Cardiac muscle cell (in vitro differentiated cells and primary cell): ENCODE measurements at regions not wholly inside any gene's neighbourhood (a gene's known extent, or its start where the extent isn't known, plus 50 kb on each side); places are given as distances from the start of the nearest gene placed in this dataset.

Experiments used
- DNase-seq, 2 donors: peaks; one replicate each; pipeline versions ENCODE4 v3.0.0 to v3.0.0-alpha.2; 2010 to 2017; ENCODE audit warnings: low read depth in 1 of 2, low spot score in 1 of 2
- H3K27ac ChIP-seq: fragments of 200-600 bp; sonication (generic); 2 replicates; pipeline ENCODE4 v1.5.1; 2016
- H3K27me3 ChIP-seq: fragments of 200-600 bp; sonication (generic); 2 replicates; pipeline ENCODE4 v1.6.0; 2016; ENCODE audit warnings: control low read depth
- H3K36me3 ChIP-seq: fragments of 200-600 bp; sonication (generic); 2 replicates; pipeline ENCODE4 v1.5.1; 2016; ENCODE audit warnings: control low read depth
- H3K4me1 ChIP-seq: fragments of 200-600 bp; sonication (generic); 2 replicates; pipeline ENCODE4 v1.8.1; 2017; ENCODE audit warnings: low read depth, mild to moderate bottlenecking, mixed run types
- H3K4me3 ChIP-seq: fragments of 200-600 bp; sonication (generic); 2 replicates; pipeline ENCODE4 v1.5.1; 2016; ENCODE audit warnings: mild to moderate bottlenecking
- H3K9me3 ChIP-seq: fragments of 200-600 bp; sonication (generic); 2 replicates; pipeline ENCODE4 v1.5.1; 2017; ENCODE audit warnings: low read depth, mild to moderate bottlenecking, control low read depth
- CTCF ChIP-seq: IDR thresholded peaks from 2 replicates; pipeline ENCODE4 v1.5.1; 2012; ENCODE audit warnings: low read depth, mild to moderate bottlenecking, low read length

DNA sequence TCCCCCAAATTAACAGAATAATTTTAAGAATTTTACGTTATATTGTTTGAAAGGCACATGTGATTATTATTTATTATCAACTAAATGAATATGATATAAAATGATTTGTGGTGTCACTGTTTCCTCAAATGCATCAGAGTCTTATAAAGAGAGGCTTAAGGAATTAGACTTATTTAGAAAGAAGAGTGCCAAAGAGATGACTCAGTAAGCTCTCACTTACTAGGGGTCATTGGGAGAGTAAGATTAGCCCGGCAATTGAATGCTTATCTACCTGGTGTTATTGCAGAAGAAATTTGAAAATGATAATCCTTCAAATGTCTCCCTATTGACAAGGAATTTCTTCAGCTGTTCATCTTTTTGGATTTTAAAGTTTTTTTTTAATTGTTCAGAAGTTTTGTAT, 408.7 kb downstream of the OXSM start:
- no peak for DNase-seq
- no peaks in the 10 kb centered on the region for H3K9me3 ChIP-seq
- no peak overlapping the region for H3K4me3 ChIP-seq
- H3K36me3 ChIP-seq = no peaks in the 10 kb centered on the region
- no peak for TF ChIP-seq CTCF
- H3K27me3 ChIP-seq = no peaks in the 10 kb centered on the region
- no peaks in the 10 kb centered on the region for H3K4me1 ChIP-seq
- no peak overlapping the region for H3K27ac ChIP-seq

GRCh38 chr3:26202169-26202568, 412.3 kb downstream of the OXSM start:
- no peak for TF ChIP-seq CTCF
- Histone ChIP-seq H3K27me3 (no peaks in the 10 kb centered on the region), H3K9me3 (no peaks in the 10 kb centered on the region), H3K4me3 (no peak overlapping the region), H3K27ac (no peak overlapping the region), H3K4me1 (no peaks in the 10 kb centered on the region), H3K36me3 (no peaks in the 10 kb centered on the region)
- no peak for DNase-seq

- Histone ChIP-seq H3K4me3 (no peak overlapping the region), H3K9me3 (no peaks in the 10 kb centered on the region), H3K4me1 (no peaks in the 10 kb centered on the region), H3K27ac (no peak overlapping the region), H3K27me3 (no peaks in the 10 kb centered on the region), H3K36me3 (no peaks in the 10 kb centered on the region)
- DNase-seq = no peak
- no peak for TF ChIP-seq CTCF
These were observed 415.6 kb downstream of the OXSM start for GRCh38 chr3:26205475-26205874.

- Histone ChIP-seq H3K4me3 (no peak overlapping the region), H3K4me1 (no peaks in the 10 kb centered on the region), H3K36me3 (no peaks in the 10 kb centered on the region), H3K27me3 (no peaks in the 10 kb centered on the region), H3K9me3 (no peaks in the 10 kb centered on the region), H3K27ac (no peak overlapping the region)
- TF ChIP-seq CTCF = no peak
- DNase-seq = no peak
These were observed 414.4 kb upstream of the LRRC3B start for GRCh38 chr3:26208201-26208600.

DNA sequence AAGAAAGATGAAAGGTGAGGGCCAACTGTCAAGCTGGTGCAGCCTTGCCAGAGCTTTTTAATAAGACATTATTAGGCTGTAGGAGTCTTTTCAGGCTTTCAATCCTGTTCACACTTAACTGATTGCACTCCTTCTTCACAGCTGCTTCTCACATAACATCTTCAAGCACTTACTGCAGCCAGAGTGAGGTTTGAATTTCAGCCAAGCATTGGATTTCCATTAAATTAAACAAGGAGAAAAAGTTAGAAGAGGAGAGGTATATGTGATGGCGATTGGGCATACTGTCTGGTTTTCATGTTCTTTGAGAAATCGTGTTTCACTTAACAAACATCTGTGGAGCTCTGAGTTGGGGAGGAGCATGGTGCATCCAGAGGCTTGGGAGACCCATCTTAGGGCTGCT, 392.8 kb upstream of the LRRC3B start:
- Histone ChIP-seq H3K4me3 (no peak overlapping the region), H3K27me3 (no peaks in the 10 kb centered on the region), H3K9me3 (no peaks in the 10 kb centered on the region), H3K4me1 (no peaks in the 10 kb centered on the region), H3K36me3 (no peaks in the 10 kb centered on the region), H3K27ac (no peak overlapping the region)
- DNase-seq = no peak
- no peak for TF ChIP-seq CTCF

DNA sequence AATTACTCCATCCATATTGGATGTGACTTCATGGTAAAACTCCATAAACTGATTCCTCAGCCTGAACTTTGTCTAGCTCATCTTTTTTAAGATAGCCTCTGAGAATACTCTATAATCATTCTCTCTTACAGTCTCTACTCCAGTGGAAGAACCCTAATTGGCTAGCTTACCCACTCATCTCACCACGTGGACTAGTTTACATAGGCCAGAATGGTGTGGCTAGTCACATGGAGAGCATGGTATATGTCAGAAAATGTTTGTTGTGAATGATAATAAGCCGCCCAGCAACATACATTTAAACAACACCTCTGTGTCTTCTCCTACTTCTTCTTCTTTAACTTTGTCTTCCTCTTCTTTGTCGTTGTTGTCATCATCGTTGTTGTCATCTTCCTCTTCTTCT, 389.2 kb upstream of the LRRC3B start:
- no peak for DNase-seq
- no peaks in the 10 kb centered on the region for H3K9me3 ChIP-seq
- no peaks in the 10 kb centered on the region for H3K36me3 ChIP-seq
- no peak overlapping the region for H3K4me3 ChIP-seq
- no peak for TF ChIP-seq CTCF
- no peak overlapping the region for H3K27ac ChIP-seq
- no peaks in the 10 kb centered on the region for H3K27me3 ChIP-seq
- no peaks in the 10 kb centered on the region for H3K4me1 ChIP-seq
